GM12874 (cell line): ENCODE measurements at regions not wholly inside any gene's neighbourhood (a gene's known extent, or its start where the extent isn't known, plus 50 kb on each side); places are given as distances from the start of the nearest gene placed in this dataset.

ENCODE experiments used
- TF ChIP-seq, protein P1 (sequence below): IDR thresholded peaks from 2 replicates; pipeline ENCODE4 v1.5.1; 2011; ENCODE audit warnings: low read depth, mild to moderate bottlenecking, control low read depth, low read length, moderate library complexity; ENCODE audit not compliant: insufficient read depth

- TF ChIP-seq, protein P1, sequence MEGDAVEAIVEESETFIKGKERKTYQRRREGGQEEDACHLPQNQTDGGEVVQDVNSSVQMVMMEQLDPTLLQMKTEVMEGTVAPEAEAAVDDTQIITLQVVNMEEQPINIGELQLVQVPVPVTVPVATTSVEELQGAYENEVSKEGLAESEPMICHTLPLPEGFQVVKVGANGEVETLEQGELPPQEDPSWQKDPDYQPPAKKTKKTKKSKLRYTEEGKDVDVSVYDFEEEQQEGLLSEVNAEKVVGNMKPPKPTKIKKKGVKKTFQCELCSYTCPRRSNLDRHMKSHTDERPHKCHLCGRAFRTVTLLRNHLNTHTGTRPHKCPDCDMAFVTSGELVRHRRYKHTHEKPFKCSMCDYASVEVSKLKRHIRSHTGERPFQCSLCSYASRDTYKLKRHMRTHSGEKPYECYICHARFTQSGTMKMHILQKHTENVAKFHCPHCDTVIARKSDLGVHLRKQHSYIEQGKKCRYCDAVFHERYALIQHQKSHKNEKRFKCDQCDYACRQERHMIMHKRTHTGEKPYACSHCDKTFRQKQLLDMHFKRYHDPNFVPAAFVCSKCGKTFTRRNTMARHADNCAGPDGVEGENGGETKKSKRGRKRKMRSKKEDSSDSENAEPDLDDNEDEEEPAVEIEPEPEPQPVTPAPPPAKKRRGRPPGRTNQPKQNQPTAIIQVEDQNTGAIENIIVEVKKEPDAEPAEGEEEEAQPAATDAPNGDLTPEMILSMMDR = no peak
These were observed 158.9 kb upstream of the ZNF217 start for GRCh38 chr20:53752583-53752970.

DNA sequence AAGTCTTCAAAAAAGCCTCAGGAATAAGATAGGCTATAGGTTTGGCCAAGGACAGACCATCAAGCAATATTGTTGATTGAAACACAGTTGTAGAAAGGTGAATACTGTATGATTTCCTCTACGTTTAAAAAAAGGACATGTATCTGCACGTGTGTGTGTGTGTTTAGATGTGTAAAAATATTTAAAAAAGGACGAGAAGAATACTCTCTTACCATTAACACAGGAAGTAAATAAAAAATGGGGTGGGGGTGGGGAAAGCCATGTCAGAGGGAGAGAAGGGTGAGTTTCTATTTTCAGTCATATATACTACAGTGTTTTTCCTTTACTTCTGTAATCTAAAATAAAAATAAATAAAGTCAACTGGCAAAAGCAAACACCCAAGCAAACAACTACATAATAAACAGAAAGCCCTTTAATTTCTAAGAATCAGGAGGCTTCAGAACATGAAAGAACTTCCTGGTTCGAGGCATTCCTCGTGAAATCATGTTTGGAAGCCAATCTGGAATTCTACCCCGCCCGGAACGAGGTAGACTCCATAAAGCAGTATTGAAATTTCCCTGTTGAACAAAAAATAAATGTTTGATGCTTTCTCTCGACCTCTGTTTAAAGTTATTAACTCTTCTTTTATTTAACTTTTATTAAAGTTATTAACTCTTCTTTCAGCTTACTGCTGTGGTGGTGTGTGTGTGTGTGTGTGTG lies 158.1 kb upstream of the ZNF217 start:
- TF ChIP-seq, protein P1 = no peak

GRCh38 chr20:53750827-53751619 lies 157.4 kb upstream of the ZNF217 start:
- TF ChIP-seq, protein P1 = no peak

- TF ChIP-seq, protein P1 = no peak
These were observed 155.9 kb upstream of the ZNF217 start for GRCh38 chr20:53749499-53749898.

- TF ChIP-seq, protein P1 = no peak
These were observed 155.3 kb upstream of the ZNF217 start for GRCh38 chr20:53748821-53749421.

- TF ChIP-seq, protein P1 = no peak
These were observed 154.5 kb upstream of the ZNF217 start for GRCh38 chr20:53748176-53748575.

DNA sequence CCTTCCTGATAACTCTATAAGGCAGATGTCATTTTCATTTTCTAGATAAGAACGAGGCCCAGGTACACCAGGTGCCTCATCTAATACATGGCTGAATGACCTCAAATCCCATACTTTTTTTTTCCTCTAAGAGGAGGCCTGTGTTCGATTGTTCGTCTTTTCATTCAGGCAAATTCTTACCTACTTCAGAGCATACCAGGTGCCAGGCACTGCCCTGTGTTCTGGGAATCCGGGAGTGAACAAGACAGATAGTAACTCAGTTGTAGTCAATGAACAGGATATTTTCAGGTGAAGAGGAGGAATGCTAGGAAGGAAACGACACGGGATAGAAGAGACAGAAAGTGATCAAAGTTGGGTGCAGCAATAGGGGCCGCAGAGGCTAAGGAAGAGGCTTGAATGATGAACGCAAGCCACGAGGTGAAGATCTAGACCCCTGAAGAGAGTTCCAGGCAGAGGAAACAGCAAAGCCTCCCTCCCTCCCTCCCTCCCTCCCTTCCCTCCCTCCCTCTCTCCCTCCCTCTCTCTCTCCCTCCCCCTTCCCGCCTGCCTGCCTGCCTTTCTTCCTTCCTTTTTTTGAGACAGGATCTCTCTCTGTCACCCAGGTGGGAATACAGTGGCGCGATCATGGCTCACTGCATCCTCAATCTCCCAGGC lies 150.1 kb upstream of the ZNF217 start:
- TF ChIP-seq, protein P1 = no peak
